ENCODE measurements at regions not wholly inside any gene's neighbourhood (a gene's known extent, or its start where the extent isn't known, plus 50 kb on each side); places are given as distances from the start of the nearest gene placed in this dataset.

DNA sequence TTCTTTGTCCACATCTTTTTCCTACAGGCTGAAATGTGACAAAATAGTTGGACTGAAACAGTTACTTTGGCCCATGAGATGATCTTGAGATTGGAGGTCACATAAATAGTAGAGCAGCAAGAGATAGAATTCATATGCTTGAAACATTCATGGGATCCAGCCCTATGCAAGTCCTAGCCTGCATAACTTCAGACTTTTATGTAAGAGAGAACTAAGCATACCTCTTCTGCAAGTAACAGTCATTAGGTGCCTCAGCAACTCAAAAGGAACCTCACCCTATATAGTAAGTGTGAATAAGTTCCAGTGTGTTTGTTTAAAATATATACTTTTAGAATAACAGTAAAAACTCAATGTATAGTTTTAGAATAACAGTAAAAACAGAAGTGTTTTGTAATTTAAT is 138.0 kb upstream of the P2RY1 start:
- TF ChIP-seq EZH2 (IDR thresholded peaks at IDR 0.05; ENCODE audit: low read depth, unreplicated experiment) = no peak
- no peak for TF ChIP-seq CTCF (conservative IDR thresholded peaks at IDR 0.05; ENCODE audit: low read depth in 2 of 2)
- TF ChIP-seq POLR2AphosphoS5 (IDR thresholded peaks at IDR 0.05; ENCODE audit: low read depth) = no peak
- TF ChIP-seq EZH2phosphoT487 (IDR thresholded peaks at IDR 0.05; ENCODE audit: unreplicated experiment) = no peak
- no peak for TF ChIP-seq REST (IDR thresholded peaks at IDR 0.05; ENCODE audit: unreplicated experiment)
- TF ChIP-seq JUNB (IDR thresholded peaks at IDR 0.05; ENCODE audit: unreplicated experiment) = no peak
- TF ChIP-seq NANOG (IDR thresholded peaks at IDR 0.05; ENCODE audit: borderline replicate concordance) = no peak
